HepG2 (cell line): ENCODE measurements at regions not wholly inside any gene's neighbourhood (a gene's known extent, or its start where the extent isn't known, plus 50 kb on each side); places are given as distances from the start of the nearest gene placed in this dataset.

Experiments used
- ATAC-seq: fragments of 200-7000 bp; cut with Tn5 transposase; 3 replicates; pipeline ENCODE4 v1.9.1; 2020; ENCODE audit warnings: mild to moderate bottlenecking, moderate library complexity
- BruUV-seq: library from RNA; stranded (reverse); fragments of 400-500 nt; replicated peaks from 2 replicates; lab custom pipeline; 2021; lab: Mats Ljungman, UMichigan
- CTCF ChIA-PET: fragments of 300-600 bp; formaldehyde crosslinking; extraction: SDS; loops from one replicate; lab custom pipeline; 2021; ENCODE audit warnings: low total read pairs, inconsistent platforms, low intra/inter-chr PET ratio; lab: Yijun Ruan, JAX
- POLR2A ChIA-PET: fragments of 350-600 bp; sonication (Branson Sonifier 250); formaldehyde crosslinking; loops from one replicate; lab custom pipeline; 2020; ENCODE audit warnings: antibody characterized with exemption, inconsistent platforms; lab: Yijun Ruan, JAX
- DNase-seq: peaks from one replicate; pipeline ENCODE4 v3.0.0-alpha.2; 2015; ENCODE audit warnings: low spot score
- FAIRE-seq: peaks from 3 replicates; lab custom pipeline; 2011; peaks lifted over from hg19 to GRCh38; lab: Jason Lieb, UNC
- H2AFZ ChIP-seq: one replicate; pipeline ENCODE4 v1.6.1; 2011; ENCODE audit warnings: low read length, inconsistent platforms
- H3K27ac ChIP-seq: fragments of 300-600 bp; 3 replicates; pipeline ENCODE4 v1.8.0; 2011; ENCODE audit warnings: mixed run types, mild to moderate bottlenecking, mixed read lengths, low read length, inconsistent platforms; ENCODE audit not compliant: insufficient read depth; ENCODE audit errors: extremely low read length
- H3K27me3 ChIP-seq, 2 experiments: fragments of 200-600 bp in 1 of 2; 2 replicates in 1 of 2; 3 replicates in 1 of 2; pipeline versions ENCODE4 v1.6.0 to v1.8.0; 2011; ENCODE audit warnings: low read length in 2 of 2, mild to moderate bottlenecking in 2 of 2, moderate library complexity in 2 of 2, inconsistent platforms in 1 of 2; ENCODE audit not compliant: insufficient read depth in 2 of 2, control insufficient read depth in 1 of 2
- H3K36me3 ChIP-seq, 2 experiments: fragments of 200-600 bp in 1 of 2; replicated peaks in 1 of 2; 2 replicates in 1 of 2; 3 replicates in 1 of 2; pipeline versions ENCODE4 v1.5.1 to v1.8.0; 2011; ENCODE audit warnings: low read length in 2 of 2, inconsistent platforms in 1 of 2; ENCODE audit not compliant: insufficient read depth in 2 of 2, control insufficient read depth in 1 of 2
- H3K4me1 ChIP-seq: 2 replicates; pipeline ENCODE4 v1.5.1; 2012; ENCODE audit warnings: low read length, inconsistent platforms; ENCODE audit not compliant: insufficient read depth
- H3K4me2 ChIP-seq: 2 replicates; pipeline ENCODE4 v1.6.0; 2011; ENCODE audit warnings: low read depth, low read length, inconsistent platforms
- H3K4me3 ChIP-seq, 3 experiments: fragments of 200-600 bp in 1 of 3; sonication (generic), shearing (Covaris generic) in 1 of 3; replicated peaks in 1 of 3; 2 replicates each; pipeline ENCODE4 v1.5.1; 2011 to 2016; ENCODE audit warnings: low read length in 3 of 3, inconsistent platforms in 2 of 3, low read depth in 2 of 3, mild to moderate bottlenecking in 2 of 3, control low read depth in 1 of 3, mixed read lengths in 1 of 3; ENCODE audit not compliant: insufficient read depth in 1 of 3
- H3K79me2 ChIP-seq: one replicate; pipeline ENCODE4 v1.6.1; 2011; ENCODE audit warnings: low read length, inconsistent platforms; ENCODE audit not compliant: insufficient read depth
- H3K9ac ChIP-seq: 2 replicates; pipeline ENCODE4 v1.6.0; 2011; ENCODE audit warnings: mild to moderate bottlenecking, low read depth, low read length, inconsistent platforms; ENCODE audit not compliant: insufficient read depth
- H3K9me3 ChIP-seq: 2 replicates; pipeline ENCODE4 v1.5.1; 2012; ENCODE audit warnings: mild to moderate bottlenecking, low read length
- H4K20me1 ChIP-seq: 2 replicates; pipeline ENCODE4 v1.6.0; 2011; ENCODE audit warnings: inconsistent platforms, mild to moderate bottlenecking, low read length, moderate library complexity; ENCODE audit not compliant: insufficient read depth
- EED ChIP-seq: sonication (generic); formaldehyde crosslinking; IDR thresholded peaks from 2 replicates; pipeline ENCODE4 v1.5.0; 2020; ENCODE audit warnings: mild to moderate bottlenecking, missing genetic modification reagents
- FUBP1 ChIP-seq: sonication (generic); formaldehyde crosslinking; IDR thresholded peaks from 2 replicates; pipeline ENCODE4 v1.5.1; 2020; ENCODE audit warnings: missing genetic modification reagents, mild to moderate bottlenecking, borderline replicate concordance
- HOXA9 ChIP-seq: sonication (generic); formaldehyde crosslinking; IDR thresholded peaks from 2 replicates; pipeline ENCODE4 v1.8.1; 2022; ENCODE audit warnings: missing genetic modification reagents, mild to moderate bottlenecking, moderate library complexity, borderline replicate concordance
- ISL2 ChIP-seq: sonication (generic); formaldehyde crosslinking; IDR thresholded peaks from 2 replicates; pipeline ENCODE4 v1.5.0; 2020; ENCODE audit warnings: missing genetic modification reagents
- JUNB ChIP-seq: sonication (generic); formaldehyde crosslinking; IDR thresholded peaks from 2 replicates; pipeline ENCODE4 v1.8.0; 2022; ENCODE audit warnings: missing genetic modification reagents, mild to moderate bottlenecking, borderline replicate concordance
- KAT7 ChIP-seq: IDR thresholded peaks from 2 replicates; pipeline ENCODE4 v1.6.1; 2018; ENCODE audit warnings: borderline replicate concordance, missing compliant biosample characterization
- MBNL3 ChIP-seq: fragments of 250-450 bp; sonication (Bioruptor Pico); conservative IDR thresholded peaks from 2 replicates; pipeline ENCODE4 v1.8.0; 2022; ENCODE audit warnings: mild to moderate bottlenecking, inconsistent platforms
- PHF8 ChIP-seq: sonication (generic); formaldehyde crosslinking; IDR thresholded peaks from 2 replicates; pipeline ENCODE4 v1.5.0; 2020; ENCODE audit warnings: missing genetic modification reagents
- SNRNP70 ChIP-seq: fragments of 200-400 bp; formaldehyde crosslinking; IDR thresholded peaks from 2 replicates; pipeline ENCODE4 v1.6.1; 2017; ENCODE audit warnings: mild to moderate bottlenecking, low read depth, low read length, moderate library complexity
- SRSF4 ChIP-seq: fragments of 200-400 bp; formaldehyde crosslinking; IDR thresholded peaks from one replicate; pipeline ENCODE4 v1.6.1; 2018; ENCODE audit warnings: mild to moderate bottlenecking, low read depth, low read length, moderate library complexity; ENCODE audit not compliant: poor library complexity, severe bottlenecking
- ZNF232 ChIP-seq: sonication (generic); formaldehyde crosslinking; IDR thresholded peaks from 2 replicates; pipeline ENCODE4 v1.4.0; 2020; ENCODE audit warnings: missing genetic modification reagents, borderline replicate concordance
- ZNF274 ChIP-seq: sonication (generic); formaldehyde crosslinking; IDR thresholded peaks from 2 replicates; pipeline ENCODE4 v1.5.1; 2020; ENCODE audit warnings: mild to moderate bottlenecking, missing genetic modification reagents
- ZNF318 ChIP-seq: sonication (generic); formaldehyde crosslinking; IDR thresholded peaks from 2 replicates; pipeline ENCODE4 v1.4.0; 2020; ENCODE audit warnings: mild to moderate bottlenecking, missing genetic modification reagents
- ZNF326 ChIP-seq: sonication (generic); formaldehyde crosslinking; IDR thresholded peaks from 2 replicates; pipeline ENCODE4 v1.4.0; 2020; ENCODE audit warnings: missing genetic modification reagents, borderline replicate concordance
- ZNF780A ChIP-seq: sonication (generic); formaldehyde crosslinking; IDR thresholded peaks from 2 replicates; pipeline ENCODE4 v1.8.0; 2022; ENCODE audit warnings: mild to moderate bottlenecking, missing genetic modification reagents, moderate library complexity
- WGBS: methylation state at CpG from one replicate; pipeline ENCODE4 v1.1.6; 2017; ENCODE audit warnings: low lambda C conversion rate; 5-methylcytosine and 5-hydroxymethylcytosine counted together
- in situ Hi-C: cut with HindIII; loops from 2 replicates; pipeline ENCODE4 v1.10.0; 2017; ENCODE audit warnings: low pct_unique_long_range_greater_than_20kb; ENCODE audit not compliant: extremely low pct_ligation_motif_present
- intact Hi-C: fragments of 100-400 bp; cut with micrococcal nuclease; formaldehyde crosslinking; loops from one replicate; pipeline ENCODE4 v1.10.0; 2022; ENCODE audit not compliant: unreplicated experiment

- POLR2A ChIA-PET: no interaction called here
- FAIRE-seq (no peak), ATAC-seq (no peak), DNase-seq (no peak)
- H3K36me3 ChIP-seq: no peaks in the 10 kb centered on the region
- H2AFZ ChIP-seq: no peak overlapping the region
- no peak overlapping the region for H3K9ac ChIP-seq
- no peak overlapping the region for H3K4me3 ChIP-seq
- H3K4me1 ChIP-seq: peaks cover 2% of the 10 kb centered on the region
- H3K4me2 ChIP-seq: no peak overlapping the region
- H3K27ac ChIP-seq: no peak overlapping the region
- WGBS: 33% methylated on average over 1 of the region's 1 CpG
- H3K27me3 ChIP-seq: no peaks in the 10 kb centered on the region; a peak in 1 of 5 replicates
- in situ Hi-C loops: no loop called here
- no peaks in the 10 kb centered on the region for H3K79me2 ChIP-seq
- TF ChIP-seq MBNL3 (CRISPR knock-in tag) (no peak), SRSF4 (no peak), EED (CRISPR knock-in tag) (no peak), FUBP1 (CRISPR knock-in tag) (no peak), ZNF232 (CRISPR knock-in tag) (no peak), ZNF274 (CRISPR knock-in tag) (no peak), ZNF318 (no peak), JUNB (CRISPR knock-in tag) (no peak), ZNF326 (CRISPR knock-in tag) (no peak), PHF8 (CRISPR knock-in tag) (no peak), HOXA9 (CRISPR knock-in tag) (no peak), KAT7 (CRISPR knock-in tag) (no peak), ISL2 (CRISPR knock-in tag) (no peak), SNRNP70 (no peak), ZNF780A (CRISPR knock-in tag) (no peak)
- H3K9me3 ChIP-seq: no peaks in the 10 kb centered on the region
- H4K20me1 ChIP-seq: no peaks in the 10 kb centered on the region
- intact Hi-C loops: no loop called here
- CTCF ChIA-PET: no interaction called here
- BruUV-seq: no TSS peak
Observed at GRCh38 chr3:81003008-81003645, 758.3 kb downstream of the GBE1 start.
